OCI-LY3 (cell line): ENCODE measurements at regions not wholly inside any gene's neighbourhood (a gene's known extent, or its start where the extent isn't known, plus 50 kb on each side); places are given as distances from the start of the nearest gene placed in this dataset.

ENCODE experiments used
- H2AFZ ChIP-seq: fragments of 200-600, 300-600 bp; shearing (Covaris generic); 2 replicates; pipeline ENCODE4 v1.6.0; 2014; ENCODE audit warnings: antibody characterized with exemption, low read depth, low read length
- H3K27ac ChIP-seq: fragments of 200-600, 300-600 bp; sonication (generic); 2 replicates; pipeline ENCODE4 v1.5.1; 2014; ENCODE audit warnings: mild to moderate bottlenecking, low read length, moderate library complexity, mixed read lengths
- H3K27me3 ChIP-seq: fragments of 200-600, 300-600 bp; sonication (generic); 2 replicates; pipeline ENCODE4 v1.6.1; 2014; ENCODE audit warnings: low read depth, low read length, mixed read lengths
- H3K36me3 ChIP-seq: fragments of 200-600, 300-600 bp; sonication (generic); replicated peaks from 2 replicates; pipeline ENCODE3; 2014; ENCODE audit warnings: low read depth, low read length, mixed read lengths
- H3K4me1 ChIP-seq: fragments of 300-600, 200-600 bp; sonication (generic); 2 replicates; pipeline ENCODE4 v1.6.1; 2014; ENCODE audit warnings: low read length, mixed read lengths
- H3K4me2 ChIP-seq: fragments of 200-600, 300-600 bp; sonication (generic); 2 replicates; pipeline ENCODE4 v1.6.1; 2014; ENCODE audit warnings: low read length, mixed read lengths
- H3K4me3 ChIP-seq: fragments of 300-600, 200-600 bp; sonication (generic); 2 replicates; pipeline ENCODE4 v1.5.1; 2014; ENCODE audit warnings: antibody characterized with exemption, mild to moderate bottlenecking, low read length, moderate library complexity
- H3K79me2 ChIP-seq: fragments of 300-600, 200-600 bp; shearing (Covaris generic); 2 replicates; pipeline ENCODE4 v1.6.1; 2014; ENCODE audit warnings: mild to moderate bottlenecking, low read length, mixed read lengths
- H3K9ac ChIP-seq: fragments of 300-600, 200-600 bp; shearing (Covaris generic); 2 replicates; pipeline ENCODE4 v1.6.0; 2014; ENCODE audit warnings: mild to moderate bottlenecking, low read length, moderate library complexity
- H3K9me3 ChIP-seq: fragments of 200-600, 300-600 bp; shearing (Covaris generic); 2 replicates; pipeline ENCODE4 v1.6.1; 2014; ENCODE audit warnings: low read length, mixed read lengths; ENCODE audit not compliant: insufficient read depth
- H4K20me1 ChIP-seq: fragments of 200-600, 300-600 bp; sonication (generic); 2 replicates; pipeline ENCODE4 v1.6.1; 2016; ENCODE audit warnings: low read length, mixed read lengths; ENCODE audit not compliant: insufficient read depth
- CTCF ChIP-seq: fragments of 200-600, 300-600 bp; sonication (generic); IDR thresholded peaks from 2 replicates; pipeline ENCODE4 v1.5.1; 2014; ENCODE audit warnings: antibody characterized with exemption, low read length, low read depth
- EZH2phosphoT487 ChIP-seq: fragments of 200-600 bp; shearing (Covaris generic); IDR thresholded peaks from 2 replicates; pipeline ENCODE4 v1.6.1; 2018; ENCODE audit warnings: antibody characterized with exemption, mixed run types, low read depth

GRCh38 chr18:76558881-76559667, 64.0 kb upstream of the ZNF516 start:
- H3K4me2 ChIP-seq = no peak overlapping the region

GRCh38 chr18:76557026-76557575, 62.1 kb upstream of the ZNF516 start:
- Histone ChIP-seq H3K9me3 (no peaks in the 10 kb centered on the region), H3K27ac (no peak overlapping the region), H3K79me2 (no peaks in the 10 kb centered on the region), H3K4me1 (no peaks in the 10 kb centered on the region), H3K4me3 (no peak overlapping the region), H4K20me1 (no peaks in the 10 kb centered on the region), H2AFZ (no peak overlapping the region), H3K36me3 (no peaks in the 10 kb centered on the region), H3K4me2 (no peak overlapping the region), H3K27me3 (no peaks in the 10 kb centered on the region), H3K9ac (no peak overlapping the region)
- TF ChIP-seq EZH2phosphoT487 (no peak), CTCF (no peak)

More at GRCh38 chr18:76558881-76559667, 64.0 kb upstream of the ZNF516 start:
- Histone ChIP-seq H3K27ac (no peak overlapping the region), H4K20me1 (no peaks in the 10 kb centered on the region), H2AFZ (no peak overlapping the region), H3K36me3 (no peaks in the 10 kb centered on the region), H3K9ac (no peak overlapping the region), H3K4me3 (no peak overlapping the region), H3K4me1 (no peaks in the 10 kb centered on the region), H3K9me3 (no peaks in the 10 kb centered on the region), H3K27me3 (no peaks in the 10 kb centered on the region), H3K79me2 (no peaks in the 10 kb centered on the region)
- no peak for TF ChIP-seq EZH2phosphoT487
- TF ChIP-seq CTCF = no peak

- Histone ChIP-seq H3K9ac (no peak overlapping the region), H3K36me3 (no peaks in the 10 kb centered on the region), H3K27me3 (no peaks in the 10 kb centered on the region), H3K9me3 (no peaks in the 10 kb centered on the region), H3K4me2 (no peak overlapping the region), H3K79me2 (no peaks in the 10 kb centered on the region), H4K20me1 (no peaks in the 10 kb centered on the region), H3K4me1 (no peaks in the 10 kb centered on the region), H2AFZ (no peak overlapping the region), H3K27ac (no peak overlapping the region), H3K4me3 (no peak overlapping the region)
- TF ChIP-seq EZH2phosphoT487 = no peak
- no peak for TF ChIP-seq CTCF
Measured at GRCh38 chr18:76554547-76555222, 59.6 kb upstream of the ZNF516 start.
